ENCODE measurements at regions not wholly inside any gene's neighbourhood (a gene's known extent, or its start where the extent isn't known, plus 50 kb on each side); places are given as distances from the start of the nearest gene placed in this dataset.
"Not testable (repeated sequence)": the region's sequence is repeated elsewhere in the genome, so short reads cannot be mapped to it uniquely, and the experiment has no call there.

DNA sequence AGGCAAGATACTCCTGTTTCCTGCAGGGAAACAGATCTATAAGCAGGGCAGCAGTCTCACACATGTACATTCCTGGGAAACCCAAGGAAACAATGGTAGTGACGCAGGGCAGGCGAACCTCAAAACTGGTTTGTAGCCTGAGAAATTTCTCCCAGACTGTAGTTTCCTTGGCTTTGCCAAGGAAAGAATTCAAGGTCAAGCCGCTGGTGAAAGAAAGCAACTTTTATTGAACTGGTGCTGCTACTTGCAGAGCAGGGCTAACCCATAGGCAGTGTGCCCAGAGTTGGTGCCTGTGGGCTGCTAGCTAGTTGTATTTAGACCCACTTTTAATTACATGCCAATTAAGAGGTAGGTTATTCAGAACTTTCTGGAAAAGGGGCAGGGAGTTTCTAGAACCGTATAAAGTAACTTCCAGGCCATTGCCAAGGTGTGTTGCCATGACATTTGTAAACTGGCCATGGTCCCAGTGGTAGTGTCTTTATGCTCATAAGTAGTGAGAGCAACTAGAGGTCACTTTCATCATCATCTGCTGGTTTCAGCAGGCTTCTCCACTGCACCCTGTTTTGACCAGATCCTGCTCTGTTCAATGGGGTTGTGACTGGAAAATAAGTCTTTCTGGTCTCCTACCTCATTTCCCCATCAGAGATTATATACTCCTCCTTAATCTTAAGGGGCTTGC lies 89.7 kb downstream of the PPIAL4C start:
- H3K4ac ChIP-seq (replicated peaks; ENCODE audit: insufficient read length, low read depth, low read length); H3K79me1 ChIP-seq (ENCODE audit: low read depth, low read length); H3K79me2 ChIP-seq (ENCODE audit: control insufficient read depth in 1 of 2, insufficient read depth in 2 of 2, low read length in 2 of 2); H3K23me2 ChIP-seq (ENCODE audit: low read depth, low read length); H3K4me3 ChIP-seq (ENCODE audit: extremely low read depth in 1 of 4, insufficient read depth in 2 of 4, low read depth in 3 of 4, low read length in 4 of 4); H3K4me1 ChIP-seq (replicated peaks in 1 of 4; ENCODE audit: control insufficient read depth in 3 of 4, insufficient read depth in 4 of 4, low read length in 3 of 4); H2BK5ac ChIP-seq (ENCODE audit: low read depth, low read length); H3K4me2 ChIP-seq (ENCODE audit: insufficient read depth in 1 of 2, low read depth in 2 of 2, low read length in 2 of 2); H3K27ac ChIP-seq (ENCODE audit: low read depth, low read length); H3K56ac ChIP-seq (replicated peaks; ENCODE audit: insufficient read length, low read depth, low read length); H3K9me3 ChIP-seq (ENCODE audit: insufficient read depth in 2 of 2, low read depth in 1 of 2, low read length in 1 of 2); H4K20me1 ChIP-seq (replicated peaks in 1 of 2; ENCODE audit: control insufficient read depth in 1 of 2, insufficient read depth in 2 of 2, low read length in 2 of 2); H3K27me3 ChIP-seq (replicated peaks in 1 of 4; ENCODE audit: control insufficient read depth in 3 of 4, extremely low read depth in 1 of 4, insufficient read depth in 3 of 4, low read length in 3 of 4); H3K9ac ChIP-seq (replicated peaks in 1 of 4; ENCODE audit: extremely low read depth in 1 of 4, low read depth in 3 of 4, low read length in 3 of 4); H2BK12ac ChIP-seq (ENCODE audit: low read depth, low read length); H2BK15ac ChIP-seq (ENCODE audit: low read length); H2AFZ ChIP-seq (ENCODE audit: low read length); H2BK120ac ChIP-seq (replicated peaks; ENCODE audit: low read depth, low read length); H3K23ac ChIP-seq (ENCODE audit: insufficient read length); H4K5ac ChIP-seq (ENCODE audit: insufficient read length, low read depth, low read length); CTCF ChIA-PET (ENCODE audit: partially characterized antibody); DNase-seq (ENCODE audit: low read depth in 1 of 2, low spot score in 2 of 2); H3K14ac ChIP-seq (ENCODE audit: insufficient read length); H4K91ac ChIP-seq (replicated peaks; ENCODE audit: insufficient read length, low read length); H2BK20ac ChIP-seq (ENCODE audit: low read length); POLR2A ChIA-PET (ENCODE audit: partially characterized antibody); FAIRE-seq; H3K18ac ChIP-seq (ENCODE audit: extremely low read depth, low read length); H4K8ac ChIP-seq (ENCODE audit: extremely low read depth, insufficient read depth, low read length); H3K36me3 ChIP-seq (ENCODE audit: control insufficient read depth in 2 of 4, insufficient read depth in 4 of 4, low read length in 3 of 4); H2AK5ac ChIP-seq (ENCODE audit: low read depth, low read length): not testable (repeated sequence)
- WGBS, 2 experiments (ENCODE audit: extremely low coverage in 1 of 2, insufficient coverage in 1 of 2, insufficient read length in 1 of 2, insufficient replicate concordance in 2 of 2, low coverage in 1 of 2, low lambda C conversion rate in 2 of 2, missing lambda C conversion rate in 1 of 2) = 88% methylated on average over 4 of the region's 4 CpGs; no CpG with 5 or more reads in 1 of the 2 experiments

DNA sequence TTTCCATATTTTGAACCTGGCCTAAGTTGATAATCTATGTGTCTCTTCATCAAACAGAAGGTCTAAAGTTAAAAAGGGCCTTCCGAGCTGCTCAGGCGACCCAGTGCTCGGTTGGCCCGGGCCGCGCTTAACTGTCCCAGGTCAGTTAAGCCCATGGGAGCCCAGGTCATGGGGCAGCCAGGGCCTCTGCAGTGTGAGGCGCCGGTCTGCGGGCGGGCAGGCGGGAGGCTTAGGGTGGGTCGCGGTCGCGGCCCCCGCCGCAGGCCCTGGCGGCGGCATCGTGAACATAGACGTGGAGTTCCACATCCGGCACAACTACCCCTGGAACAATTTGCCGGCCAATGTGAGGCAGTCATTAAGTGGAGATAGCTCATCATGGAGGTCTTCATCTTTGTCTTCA lies 91.3 kb downstream of the PPIAL4C start:
- CTCF ChIA-PET (ENCODE audit: partially characterized antibody); H4K5ac ChIP-seq (ENCODE audit: insufficient read length, low read depth, low read length); DNase-seq (ENCODE audit: low read depth in 1 of 2, low spot score in 2 of 2); H3K9ac ChIP-seq (replicated peaks in 1 of 4; ENCODE audit: extremely low read depth in 1 of 4, low read depth in 3 of 4, low read length in 3 of 4); H3K56ac ChIP-seq (replicated peaks; ENCODE audit: insufficient read length, low read depth, low read length); H3K4me3 ChIP-seq (ENCODE audit: extremely low read depth in 1 of 4, insufficient read depth in 2 of 4, low read depth in 3 of 4, low read length in 4 of 4); H3K23ac ChIP-seq (ENCODE audit: insufficient read length); H3K4me2 ChIP-seq (ENCODE audit: insufficient read depth in 1 of 2, low read depth in 2 of 2, low read length in 2 of 2); H4K91ac ChIP-seq (replicated peaks; ENCODE audit: insufficient read length, low read length); H4K8ac ChIP-seq (ENCODE audit: extremely low read depth, insufficient read depth, low read length); POLR2A ChIA-PET (ENCODE audit: partially characterized antibody); FAIRE-seq; H2BK5ac ChIP-seq (ENCODE audit: low read depth, low read length); H2AK5ac ChIP-seq (ENCODE audit: low read depth, low read length); H2AFZ ChIP-seq (ENCODE audit: low read length); H2BK20ac ChIP-seq (ENCODE audit: low read length); H3K27ac ChIP-seq (ENCODE audit: low read depth, low read length); H3K36me3 ChIP-seq (ENCODE audit: control insufficient read depth in 2 of 4, insufficient read depth in 4 of 4, low read length in 3 of 4); H3K79me2 ChIP-seq (ENCODE audit: control insufficient read depth in 1 of 2, insufficient read depth in 2 of 2, low read length in 2 of 2); H3K4me1 ChIP-seq (replicated peaks in 1 of 4; ENCODE audit: control insufficient read depth in 3 of 4, insufficient read depth in 4 of 4, low read length in 3 of 4); H3K23me2 ChIP-seq (ENCODE audit: low read depth, low read length); H2BK15ac ChIP-seq (ENCODE audit: low read length); H3K4ac ChIP-seq (replicated peaks; ENCODE audit: insufficient read length, low read depth, low read length); H3K79me1 ChIP-seq (ENCODE audit: low read depth, low read length); H2BK120ac ChIP-seq (replicated peaks; ENCODE audit: low read depth, low read length); H3K14ac ChIP-seq (ENCODE audit: insufficient read length); H2BK12ac ChIP-seq (ENCODE audit: low read depth, low read length); H3K18ac ChIP-seq (ENCODE audit: extremely low read depth, low read length); H3K9me3 ChIP-seq (ENCODE audit: insufficient read depth in 2 of 2, low read depth in 1 of 2, low read length in 1 of 2); H4K20me1 ChIP-seq (replicated peaks in 1 of 2; ENCODE audit: control insufficient read depth in 1 of 2, insufficient read depth in 2 of 2, low read length in 2 of 2); H3K27me3 ChIP-seq (replicated peaks in 1 of 4; ENCODE audit: control insufficient read depth in 3 of 4, extremely low read depth in 1 of 4, insufficient read depth in 3 of 4, low read length in 3 of 4): not testable (repeated sequence)
- 91% methylated on average over 16 of the region's 23 CpGs; no CpG with 5 or more reads in 1 of the 2 experiments for WGBS, 2 experiments (ENCODE audit: extremely low coverage in 1 of 2, insufficient coverage in 1 of 2, insufficient read length in 1 of 2, insufficient replicate concordance in 2 of 2, low coverage in 1 of 2, low lambda C conversion rate in 2 of 2, missing lambda C conversion rate in 1 of 2)
